ENCODE measurements at regions not wholly inside any gene's neighbourhood (a gene's known extent, or its start where the extent isn't known, plus 50 kb on each side); places are given as distances from the start of the nearest gene placed in this dataset.

DNA sequence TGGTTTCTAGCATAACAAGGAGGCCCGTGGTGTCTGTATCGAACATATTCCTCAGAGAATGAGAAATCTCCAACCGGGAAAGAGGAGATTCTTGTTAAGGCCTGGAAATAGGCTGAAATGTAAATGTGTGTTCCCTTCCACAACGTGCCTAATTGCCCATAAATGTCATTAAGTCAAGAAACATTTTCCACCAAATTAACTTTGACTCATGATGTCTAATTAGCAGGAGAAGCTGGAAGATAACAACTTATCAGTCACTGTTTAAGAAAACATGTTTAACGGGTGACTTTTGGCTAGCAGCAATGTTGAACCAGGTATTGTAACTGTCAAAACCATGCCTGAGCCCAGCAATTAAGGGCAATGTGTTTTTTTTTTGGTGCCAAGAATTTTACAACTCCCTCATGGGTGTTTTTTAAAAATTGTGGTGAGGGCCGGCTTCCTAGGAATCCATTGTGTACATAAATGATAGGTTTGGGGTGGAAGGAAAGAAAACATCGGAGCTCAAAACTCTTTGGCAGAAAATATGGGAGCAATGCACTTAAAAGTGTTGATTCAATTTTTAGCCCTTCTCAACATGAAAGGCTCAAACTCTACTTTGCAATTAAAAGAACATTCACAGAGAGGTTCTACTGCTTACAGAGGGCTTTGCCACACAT, 67.0 kb downstream of the OLIG1 start:
- no peak overlapping the region for H3K4me3 Mint-ChIP-seq
- H3K27ac Mint-ChIP-seq = no peak overlapping the region
- H3K27ac ChIP-seq (ENCODE audit: insufficient read length, low read depth, low read length) = no peak overlapping the region
- 0 out of 2 replicates have a peak, but pooled peaks cover 2% of the 10 kb centered on the region for H3K79me2 ChIP-seq (ENCODE audit: insufficient read depth, low read length)
- no peak overlapping the region for H2AFZ ChIP-seq (ENCODE audit: low read length)
- H3K23ac ChIP-seq (ENCODE audit: insufficient read length, low read depth, low read length) = no peak overlapping the region
- no peak overlapping the region for H4K8ac ChIP-seq (replicated peaks; ENCODE audit: insufficient read length, low read depth, low read length)
- H2BK20ac ChIP-seq (ENCODE audit: low read depth, low read length, poor library complexity, severe bottlenecking) = no peak overlapping the region
- no peak overlapping the region for H2AK5ac ChIP-seq (ENCODE audit: insufficient read length, low read length)
- no peak overlapping the region for H3K4me2 ChIP-seq (ENCODE audit: insufficient read depth, insufficient read length, low read length)
- H3K56ac ChIP-seq (ENCODE audit: insufficient read length, low read depth, low read length) = no peak overlapping the region
- H2BK120ac ChIP-seq (ENCODE audit: low read depth, low read length, poor library complexity, severe bottlenecking) = no peak overlapping the region
- WGBS (ENCODE audit: extremely low coverage, insufficient read length, low lambda C conversion rate) = no CpG with 5 or more reads among the region's 7 CpGs
- TF ChIP-seq, protein P1, sequence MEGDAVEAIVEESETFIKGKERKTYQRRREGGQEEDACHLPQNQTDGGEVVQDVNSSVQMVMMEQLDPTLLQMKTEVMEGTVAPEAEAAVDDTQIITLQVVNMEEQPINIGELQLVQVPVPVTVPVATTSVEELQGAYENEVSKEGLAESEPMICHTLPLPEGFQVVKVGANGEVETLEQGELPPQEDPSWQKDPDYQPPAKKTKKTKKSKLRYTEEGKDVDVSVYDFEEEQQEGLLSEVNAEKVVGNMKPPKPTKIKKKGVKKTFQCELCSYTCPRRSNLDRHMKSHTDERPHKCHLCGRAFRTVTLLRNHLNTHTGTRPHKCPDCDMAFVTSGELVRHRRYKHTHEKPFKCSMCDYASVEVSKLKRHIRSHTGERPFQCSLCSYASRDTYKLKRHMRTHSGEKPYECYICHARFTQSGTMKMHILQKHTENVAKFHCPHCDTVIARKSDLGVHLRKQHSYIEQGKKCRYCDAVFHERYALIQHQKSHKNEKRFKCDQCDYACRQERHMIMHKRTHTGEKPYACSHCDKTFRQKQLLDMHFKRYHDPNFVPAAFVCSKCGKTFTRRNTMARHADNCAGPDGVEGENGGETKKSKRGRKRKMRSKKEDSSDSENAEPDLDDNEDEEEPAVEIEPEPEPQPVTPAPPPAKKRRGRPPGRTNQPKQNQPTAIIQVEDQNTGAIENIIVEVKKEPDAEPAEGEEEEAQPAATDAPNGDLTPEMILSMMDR (conservative IDR thresholded peaks at IDR 0.05) = no peak
- H3K9ac ChIP-seq (ENCODE audit: extremely low read depth, insufficient read length, low read length) = no peak overlapping the region
- H3K23me2 ChIP-seq (ENCODE audit: insufficient read length, low read depth, low read length, poor library complexity, severe bottlenecking) = peaks cover 3% of the 10 kb centered on the region
- no peak overlapping the region for H3K18ac ChIP-seq (ENCODE audit: insufficient read length, low read depth, low read length)
- no peak overlapping the region for H2BK5ac ChIP-seq (ENCODE audit: insufficient read length, low read length)
- no peak overlapping the region for H2BK15ac ChIP-seq (ENCODE audit: low read depth, low read length)
- H4K91ac ChIP-seq (ENCODE audit: insufficient read length, low read depth, low read length) = no peak overlapping the region
- H3K9me3 Mint-ChIP-seq = peaks cover 0 to 5% of the 10 kb centered on the region in 2 experiments; a peak in 1 of 5 replicates
- H2BK12ac ChIP-seq (ENCODE audit: insufficient read length, low read depth, low read length) = no peak overlapping the region
- H4K5ac ChIP-seq (ENCODE audit: insufficient read length, low read depth, low read length) = no peak overlapping the region
- H3K9me3 ChIP-seq (ENCODE audit: control insufficient read depth, low read depth, low read length) = no peaks in the 10 kb centered on the region
- H4K20me1 ChIP-seq (ENCODE audit: control insufficient read depth, insufficient read depth, insufficient read length) = no peaks in the 10 kb centered on the region
- H3K27me3 Mint-ChIP-seq (ENCODE audit: low read depth) = peaks cover 3% of the 10 kb centered on the region; the same call in 1 of the 2 replicates
- no peak overlapping the region for H3K14ac ChIP-seq (ENCODE audit: insufficient read depth, low read length)
- peaks cover 34 to 35% of the 10 kb centered on the region in 2 experiments for H3K4me1 Mint-ChIP-seq
- no peak for DNase-seq
- H3K79me1 ChIP-seq (ENCODE audit: insufficient read depth, low read depth, low read length, poor library complexity, severe bottlenecking) = no peaks in the 10 kb centered on the region
- H3K36me3 Mint-ChIP-seq (ENCODE audit: insufficient read depth in 1 of 3, low read depth in 3 of 3) = no peaks in the 10 kb centered on the region; a peak in 2 of 7 replicates
- H3K27me3 ChIP-seq (ENCODE audit: insufficient read depth, low read length) = no peaks in the 10 kb centered on the region
- H3K4ac ChIP-seq (ENCODE audit: low read depth, low read length) = no peak overlapping the region
- H3K4me1 ChIP-seq (ENCODE audit: insufficient read depth, low read length) = peaks cover 8% of the 10 kb centered on the region
- no peak overlapping the region for H3T11ph ChIP-seq (ENCODE audit: low read length)

Measured in H9 (cell line).